ENCODE measurements at regions not wholly inside any gene's neighbourhood (a gene's known extent, or its start where the extent isn't known, plus 50 kb on each side); places are given as distances from the start of the nearest gene placed in this dataset.

GRCh38 chr10:71908998-71909397 is 55.2 kb upstream of the CHST3 start:
- ChIA-PET POLR2A (no interaction called here), CTCF (ENCODE audit: low intra/inter-chr PET ratio, low total read pairs) (no interaction called here)
- H2AFZ ChIP-seq (ENCODE audit: low read length): no peak overlapping the region
- BruUV-seq (replicated peaks): no TSS peak
- no peak overlapping the region for H3K9ac ChIP-seq (ENCODE audit: insufficient read depth, low read depth, low read length)
- H4K20me1 ChIP-seq (ENCODE audit: insufficient read depth, low read length): no peaks in the 10 kb centered on the region
- TF ChIP-seq PPARG (CRISPR knock-in tag; conservative IDR thresholded peaks at IDR 0.05): no peak
- no peak for TF ChIP-seq SMARCC2 (IDR thresholded peaks at IDR 0.05)
- no peak for TF ChIP-seq POGZ (CRISPR knock-in tag; IDR thresholded peaks at IDR 0.05)
- TF ChIP-seq EP300 (IDR thresholded peaks at IDR 0.05; ENCODE audit: low read depth in 2 of 2, low read length in 2 of 2): no peak
- no peak for TF ChIP-seq EP300 (CRISPR knock-in tag; IDR thresholded peaks at IDR 0.05; ENCODE audit: borderline replicate concordance)
- TF ChIP-seq NR2C2 (CRISPR knock-in tag; IDR thresholded peaks at IDR 0.05; ENCODE audit: borderline replicate concordance): no peak
- no peak for TF ChIP-seq ZNF232 (CRISPR knock-in tag; IDR thresholded peaks at IDR 0.05; ENCODE audit: borderline replicate concordance)
- TF ChIP-seq ZNF839 (CRISPR knock-in tag; IDR thresholded peaks at IDR 0.05; ENCODE audit: borderline replicate concordance): no peak
- no peak for TF ChIP-seq NCOA2 (CRISPR knock-in tag; IDR thresholded peaks at IDR 0.05)
- no peak for TF ChIP-seq CBX1 (IDR thresholded peaks at IDR 0.05; ENCODE audit: low read depth)
- TF ChIP-seq SAP130 (CRISPR knock-in tag; IDR thresholded peaks at IDR 0.05; ENCODE audit: low read depth): no peak
- TF ChIP-seq SNRNP70 (IDR thresholded peaks at IDR 0.05; ENCODE audit: low read depth, low read length): no peak
- TF ChIP-seq ZNF414 (CRISPR knock-in tag; IDR thresholded peaks at IDR 0.05): no peak
- TF ChIP-seq GABPB1 (CRISPR knock-in tag; IDR thresholded peaks at IDR 0.05): no peak
- TF ChIP-seq YEATS2 (CRISPR knock-in tag; IDR thresholded peaks at IDR 0.05; ENCODE audit: borderline replicate concordance): no peak
- TF ChIP-seq, protein P1, sequence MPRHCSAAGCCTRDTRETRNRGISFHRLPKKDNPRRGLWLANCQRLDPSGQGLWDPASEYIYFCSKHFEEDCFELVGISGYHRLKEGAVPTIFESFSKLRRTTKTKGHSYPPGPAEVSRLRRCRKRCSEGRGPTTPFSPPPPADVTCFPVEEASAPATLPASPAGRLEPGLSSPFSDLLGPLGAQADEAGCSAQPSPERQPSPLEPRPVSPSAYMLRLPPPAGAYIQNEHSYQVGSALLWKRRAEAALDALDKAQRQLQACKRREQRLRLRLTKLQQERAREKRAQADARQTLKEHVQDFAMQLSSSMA (CRISPR knock-in tag; IDR thresholded peaks at IDR 0.05): no peak
- H3K36me3 ChIP-seq (replicated peaks in 1 of 2; ENCODE audit: control insufficient read depth in 1 of 2, insufficient read depth in 2 of 2, low read length in 2 of 2): no peaks in the 10 kb centered on the region
- DNase-seq (ENCODE audit: low spot score) (no peak), FAIRE-seq (no peak), ATAC-seq (no peak)
- in situ Hi-C loops (cut with HindIII; ENCODE audit: extremely low pct_ligation_motif_present, low pct_unique_long_range_greater_than_20kb): no loop called here
- 42% methylated on average over 5 of the region's 5 CpGs for WGBS (ENCODE audit: low lambda C conversion rate)
- H3K27me3 ChIP-seq (ENCODE audit: control insufficient read depth in 1 of 2, insufficient read depth in 2 of 2, low read length in 2 of 2): peaks cover 4 to 39% of the 10 kb centered on the region in 2 experiments; a peak in 3 of 5 replicates
- no peaks in the 10 kb centered on the region for H3K79me2 ChIP-seq (ENCODE audit: insufficient read depth, low read length)
- no peak overlapping the region for H3K4me3 ChIP-seq (replicated peaks in 1 of 3; ENCODE audit: insufficient read depth in 1 of 3, low read depth in 2 of 3, low read length in 3 of 3)
- no peaks in the 10 kb centered on the region for H3K9me3 ChIP-seq (ENCODE audit: low read length)
- peaks cover 16% of the 10 kb centered on the region for H3K4me1 ChIP-seq (ENCODE audit: insufficient read depth, low read length)
- intact Hi-C loops (cut with micrococcal nuclease; ENCODE audit: unreplicated experiment): no loop called here
- no peak overlapping the region for H3K4me2 ChIP-seq (ENCODE audit: low read depth, low read length)
- H3K27ac ChIP-seq (ENCODE audit: extremely low read length, insufficient read depth, low read length): no peak overlapping the region

All from HepG2 (cell line).